AG04449 (cell line): ENCODE measurements at regions not wholly inside any gene's neighbourhood (a gene's known extent, or its start where the extent isn't known, plus 50 kb on each side); places are given as distances from the start of the nearest gene placed in this dataset.

Experiments used
- CTCF ChIA-PET: fragments of 350-600 bp; formaldehyde crosslinking; extraction: SDS; loops from one replicate; lab custom pipeline; 2021; ENCODE audit warnings: antibody characterized with exemption; lab: Yijun Ruan, JAX
- POLR2A ChIA-PET: fragments of 400-600, 350-600 bp; formaldehyde crosslinking; extraction: SDS; loops from one replicate; lab custom pipeline; 2020; ENCODE audit warnings: antibody characterized with exemption, inconsistent platforms; lab: Yijun Ruan, JAX
- DNase-seq: peaks from one replicate; pipeline ENCODE4 v3.0.0-alpha.2; 2010; ENCODE audit warnings: low read depth, low spot score
- H3K4me3 ChIP-seq: 2 replicates; pipeline ENCODE4 v1.5.1; 2011; ENCODE audit warnings: low read depth, mild to moderate bottlenecking, control low read depth, low read length
- TF ChIP-seq, protein P1 (sequence below): IDR thresholded peaks from one replicate; pipeline ENCODE4 v1.5.1; 2011; ENCODE audit warnings: mild to moderate bottlenecking, moderate library complexity, low read length, control low read depth, inconsistent platforms; ENCODE audit not compliant: insufficient read depth; ENCODE audit errors: missing control alignments

DNA sequence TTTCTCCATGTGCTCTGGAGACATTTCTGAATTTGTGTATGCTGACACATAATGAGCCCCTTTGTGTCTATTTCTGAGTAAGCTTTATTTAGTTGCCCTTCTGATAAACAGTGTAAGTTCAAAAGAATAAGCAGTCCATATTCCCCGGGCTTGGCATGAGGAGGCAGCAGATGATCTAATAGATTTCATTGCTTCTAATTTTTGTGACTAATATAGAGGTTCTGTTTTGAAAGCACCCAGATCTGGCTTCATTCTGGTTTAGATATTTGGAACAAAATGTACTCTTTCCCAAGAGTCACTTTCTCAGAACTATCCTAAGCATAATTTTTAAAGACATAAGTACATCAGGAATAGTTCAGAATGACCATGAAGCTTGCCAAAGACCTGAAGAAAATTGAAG lies 290.9 kb downstream of the BTG1 start:
- no peak for DNase-seq
- no peak overlapping the region for H3K4me3 ChIP-seq
- TF ChIP-seq, protein P1, sequence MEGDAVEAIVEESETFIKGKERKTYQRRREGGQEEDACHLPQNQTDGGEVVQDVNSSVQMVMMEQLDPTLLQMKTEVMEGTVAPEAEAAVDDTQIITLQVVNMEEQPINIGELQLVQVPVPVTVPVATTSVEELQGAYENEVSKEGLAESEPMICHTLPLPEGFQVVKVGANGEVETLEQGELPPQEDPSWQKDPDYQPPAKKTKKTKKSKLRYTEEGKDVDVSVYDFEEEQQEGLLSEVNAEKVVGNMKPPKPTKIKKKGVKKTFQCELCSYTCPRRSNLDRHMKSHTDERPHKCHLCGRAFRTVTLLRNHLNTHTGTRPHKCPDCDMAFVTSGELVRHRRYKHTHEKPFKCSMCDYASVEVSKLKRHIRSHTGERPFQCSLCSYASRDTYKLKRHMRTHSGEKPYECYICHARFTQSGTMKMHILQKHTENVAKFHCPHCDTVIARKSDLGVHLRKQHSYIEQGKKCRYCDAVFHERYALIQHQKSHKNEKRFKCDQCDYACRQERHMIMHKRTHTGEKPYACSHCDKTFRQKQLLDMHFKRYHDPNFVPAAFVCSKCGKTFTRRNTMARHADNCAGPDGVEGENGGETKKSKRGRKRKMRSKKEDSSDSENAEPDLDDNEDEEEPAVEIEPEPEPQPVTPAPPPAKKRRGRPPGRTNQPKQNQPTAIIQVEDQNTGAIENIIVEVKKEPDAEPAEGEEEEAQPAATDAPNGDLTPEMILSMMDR: no peak
- CTCF ChIA-PET: interaction anchor here (1.5 kb wide), 1 partner anchor 8 kb away, joined by 5 read pairs; no protein-coding TSS in a partner anchor
- POLR2A ChIA-PET: no interaction called here

DNA sequence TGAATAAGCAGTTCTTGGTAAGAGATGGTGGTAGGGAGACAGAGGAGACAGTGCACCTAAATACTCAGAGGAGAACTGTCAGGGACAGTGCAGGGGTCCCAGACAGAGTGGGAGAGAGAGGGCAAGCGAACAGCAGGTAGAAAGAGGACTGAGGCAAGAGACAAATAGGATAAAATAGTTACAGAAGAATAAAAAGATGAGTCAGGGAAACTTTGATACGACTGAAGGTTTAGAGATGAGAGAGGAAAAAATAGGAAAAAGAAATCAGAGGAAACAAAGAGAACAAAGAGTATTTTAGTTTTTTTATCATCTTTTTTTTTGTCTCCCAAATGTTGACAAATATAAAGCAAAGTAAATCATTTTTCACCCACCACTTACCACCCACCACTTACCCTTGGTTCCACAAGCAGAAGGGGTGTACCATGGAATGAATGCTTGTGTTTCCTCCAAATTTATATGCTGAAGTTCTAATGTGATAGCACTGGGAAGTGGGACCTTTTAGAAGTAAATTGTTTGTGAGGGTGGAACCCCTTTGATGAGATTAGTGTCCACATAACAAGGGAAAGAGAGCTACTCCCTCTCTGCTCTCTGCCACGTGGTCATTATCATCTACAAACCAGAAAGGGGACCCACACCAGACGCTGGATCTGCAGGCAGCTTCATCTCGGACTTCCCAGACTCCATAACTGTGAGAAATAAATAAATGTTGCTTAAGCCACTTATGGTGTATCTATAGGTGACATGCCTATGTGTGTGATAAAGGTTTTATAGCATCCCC lies 292.1 kb downstream of the BTG1 start:
- no peak overlapping the region for H3K4me3 ChIP-seq
- TF ChIP-seq, protein P1: no peak
- POLR2A ChIA-PET: no interaction called here
- CTCF ChIA-PET: interaction anchor here (1.5 kb wide), 1 partner anchor 10 kb away, joined by 5 read pairs; no protein-coding TSS in a partner anchor
- no peak for DNase-seq

DNA sequence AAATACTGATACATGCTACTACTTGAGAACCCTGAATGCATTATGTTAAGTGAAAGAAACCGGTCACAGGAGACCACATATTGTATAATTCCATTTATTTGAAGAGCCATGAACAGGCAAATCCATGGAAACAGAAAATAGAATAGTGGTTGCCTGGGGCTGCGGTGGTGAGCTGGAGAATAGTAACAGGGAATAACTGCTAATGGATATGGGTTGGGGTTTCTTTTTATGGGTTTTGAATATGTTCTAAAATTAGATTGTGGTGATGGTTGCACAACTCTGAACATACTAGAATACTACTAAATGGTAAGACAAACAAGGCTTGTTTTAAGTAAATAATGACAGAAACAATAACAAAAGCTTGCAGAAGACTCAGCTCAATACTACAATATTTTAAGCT lies 293.0 kb downstream of the BTG1 start:
- ChIA-PET POLR2A (interaction anchor here (0.6 kb wide), 1 partner anchor 170 kb away, joined by 3 read pairs; no protein-coding TSS in a partner anchor), CTCF (no interaction called here)
- H3K4me3 ChIP-seq: no peak overlapping the region
- TF ChIP-seq, protein P1: no peak
- no peak for DNase-seq

DNA sequence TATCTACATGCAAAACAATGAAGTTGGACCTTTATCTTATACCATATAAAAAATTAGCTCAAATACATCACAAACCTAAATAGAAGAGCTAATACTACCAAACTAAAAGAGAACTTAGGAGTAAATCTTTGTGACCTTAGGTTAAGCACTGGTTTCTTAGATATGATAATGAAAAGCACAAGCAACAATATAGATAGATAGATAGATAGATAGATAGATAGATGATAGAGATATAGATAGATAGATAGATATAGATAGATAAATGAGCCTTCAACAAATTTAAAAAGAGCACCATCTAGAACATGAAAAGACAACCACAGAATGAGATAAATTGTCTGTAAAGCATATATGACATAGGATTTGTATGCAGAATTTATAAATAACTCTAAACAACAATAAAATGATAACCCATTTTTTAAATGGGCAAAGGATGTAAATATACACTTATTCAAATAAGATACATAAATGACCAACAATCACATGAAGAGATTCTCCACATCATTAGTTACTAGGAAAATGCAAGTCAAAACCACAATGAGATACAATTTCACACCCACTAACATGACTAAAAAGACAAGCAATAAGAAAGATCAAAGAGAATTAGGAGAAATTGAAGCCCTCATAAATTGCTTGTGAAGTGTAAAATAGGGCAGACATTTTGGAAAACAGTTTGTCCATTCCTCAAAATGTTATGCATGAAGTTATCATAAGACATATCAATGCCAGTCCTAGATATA lies 293.7 kb downstream of the BTG1 start:
- no peak for DNase-seq
- POLR2A ChIA-PET: interaction anchor here (0.6 kb wide), 1 partner anchor 170 kb away, joined by 3 read pairs; no protein-coding TSS in a partner anchor
- H3K4me3 ChIP-seq: no peak overlapping the region
- CTCF ChIA-PET: no interaction called here
- TF ChIP-seq, protein P1: no peak

DNA sequence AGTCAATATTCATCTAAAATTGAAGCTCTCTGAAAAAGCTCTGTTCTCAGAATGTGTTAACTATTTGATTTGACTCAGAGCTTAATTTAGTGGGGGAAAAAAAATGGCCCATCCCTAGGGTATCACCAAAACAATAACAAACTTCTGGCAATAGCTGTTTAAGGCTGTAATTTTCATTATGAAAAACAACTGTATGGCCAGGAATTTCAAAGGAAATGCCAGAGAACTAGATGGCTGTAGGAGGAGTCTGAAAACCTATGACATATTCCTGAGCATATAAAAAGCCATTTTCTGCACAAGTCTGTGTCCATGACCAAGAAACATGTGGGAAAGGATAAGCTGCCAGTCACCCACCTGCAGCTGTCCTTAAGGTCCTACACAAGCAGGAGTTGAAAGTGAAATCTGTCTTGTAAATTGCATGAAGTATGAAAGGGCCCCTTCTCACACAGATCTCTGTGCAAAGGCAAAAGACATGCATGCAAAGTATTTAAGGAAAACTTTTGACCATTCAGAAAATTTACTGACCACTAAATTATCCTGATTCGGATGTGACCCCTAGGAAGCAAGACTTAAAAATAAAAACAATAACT lies 299.1 kb downstream of the BTG1 start:
- TF ChIP-seq, protein P1: no peak
- ChIA-PET CTCF (no interaction called here), POLR2A (no interaction called here)
- DNase-seq: no peak
- H3K4me3 ChIP-seq: no peak overlapping the region

DNA sequence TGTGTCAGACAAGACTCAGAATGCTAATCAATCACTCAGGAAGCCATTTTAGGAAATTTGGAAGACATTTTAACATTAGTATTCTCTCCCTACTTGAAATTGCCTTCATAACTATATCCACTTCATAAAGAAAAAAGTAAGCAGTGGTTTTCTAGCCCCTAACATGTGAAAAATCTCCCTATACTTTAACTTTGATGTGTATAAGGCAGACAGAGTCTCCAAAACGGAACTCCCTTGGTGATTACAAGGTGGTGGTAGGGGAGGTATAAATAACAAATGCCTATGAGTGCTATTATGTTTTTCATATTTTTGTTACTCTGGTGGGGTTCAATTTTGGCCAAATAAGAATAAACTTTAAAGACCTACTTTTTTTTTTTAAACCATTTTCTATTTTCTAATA lies 300.3 kb downstream of the BTG1 start:
- TF ChIP-seq, protein P1: no peak
- DNase-seq: no peak
- no peak overlapping the region for H3K4me3 ChIP-seq
- ChIA-PET POLR2A (no interaction called here), CTCF (no interaction called here)
